AG10803 (cell line): ENCODE measurements at regions not wholly inside any gene's neighbourhood (a gene's known extent, or its start where the extent isn't known, plus 50 kb on each side); places are given as distances from the start of the nearest gene placed in this dataset.

ENCODE experiments used
- DNase-seq: peaks from one replicate; pipeline ENCODE4 v3.0.0; 2010; ENCODE audit warnings: low read depth
- H3K4me3 ChIP-seq: 2 replicates; pipeline ENCODE4 v1.5.1; 2011; ENCODE audit warnings: mild to moderate bottlenecking, low read length, control low read depth
- TF ChIP-seq, protein P1 (sequence below): conservative IDR thresholded peaks from 2 replicates; pipeline ENCODE4 v1.5.1; 2011; ENCODE audit warnings: mild to moderate bottlenecking, low read length, control low read depth, inconsistent platforms

DNA sequence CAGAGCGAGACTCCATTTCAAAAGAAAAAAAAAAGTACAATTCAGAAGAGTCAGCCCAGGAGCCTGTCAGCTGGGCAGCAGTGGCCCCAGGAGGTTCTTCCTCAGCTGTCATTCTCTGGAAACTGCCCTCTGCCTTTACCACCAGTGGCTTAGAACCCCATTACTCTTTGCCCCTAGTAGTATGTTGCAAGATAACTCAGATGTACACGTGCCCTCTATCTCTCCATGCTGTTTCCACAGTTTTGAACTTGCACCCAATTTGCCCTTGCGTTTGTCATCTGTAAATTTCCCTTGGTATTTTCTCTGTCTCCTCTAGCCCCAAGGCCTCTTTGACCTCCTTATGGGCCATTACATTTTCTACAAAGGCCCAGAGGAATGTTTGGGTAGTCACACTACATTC lies 56.7 kb upstream of the PRKAR2B start:
- no peak overlapping the region for H3K4me3 ChIP-seq
- TF ChIP-seq, protein P1, sequence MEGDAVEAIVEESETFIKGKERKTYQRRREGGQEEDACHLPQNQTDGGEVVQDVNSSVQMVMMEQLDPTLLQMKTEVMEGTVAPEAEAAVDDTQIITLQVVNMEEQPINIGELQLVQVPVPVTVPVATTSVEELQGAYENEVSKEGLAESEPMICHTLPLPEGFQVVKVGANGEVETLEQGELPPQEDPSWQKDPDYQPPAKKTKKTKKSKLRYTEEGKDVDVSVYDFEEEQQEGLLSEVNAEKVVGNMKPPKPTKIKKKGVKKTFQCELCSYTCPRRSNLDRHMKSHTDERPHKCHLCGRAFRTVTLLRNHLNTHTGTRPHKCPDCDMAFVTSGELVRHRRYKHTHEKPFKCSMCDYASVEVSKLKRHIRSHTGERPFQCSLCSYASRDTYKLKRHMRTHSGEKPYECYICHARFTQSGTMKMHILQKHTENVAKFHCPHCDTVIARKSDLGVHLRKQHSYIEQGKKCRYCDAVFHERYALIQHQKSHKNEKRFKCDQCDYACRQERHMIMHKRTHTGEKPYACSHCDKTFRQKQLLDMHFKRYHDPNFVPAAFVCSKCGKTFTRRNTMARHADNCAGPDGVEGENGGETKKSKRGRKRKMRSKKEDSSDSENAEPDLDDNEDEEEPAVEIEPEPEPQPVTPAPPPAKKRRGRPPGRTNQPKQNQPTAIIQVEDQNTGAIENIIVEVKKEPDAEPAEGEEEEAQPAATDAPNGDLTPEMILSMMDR: no peak
- no peak for DNase-seq

DNA sequence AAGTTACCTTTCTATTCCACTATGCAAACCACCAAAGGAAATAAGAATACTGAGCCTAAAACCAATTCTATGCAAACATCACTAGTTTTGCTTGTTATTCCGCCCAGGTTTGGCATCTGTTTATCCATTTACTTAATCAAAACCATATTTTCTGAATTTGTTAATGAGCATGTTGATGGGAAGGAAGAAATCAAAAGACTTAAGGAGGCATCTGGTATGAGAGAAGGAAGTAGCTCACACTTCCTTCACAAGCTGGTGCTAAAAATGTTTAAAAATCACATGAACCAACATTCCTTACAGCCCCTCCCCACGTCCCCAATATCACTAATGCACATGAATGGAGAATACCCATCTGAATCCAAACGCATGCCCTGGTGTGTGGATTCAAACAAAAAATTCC lies 52.0 kb upstream of the PRKAR2B start:
- TF ChIP-seq, protein P1: no peak
- DNase-seq: no peak
- no peak overlapping the region for H3K4me3 ChIP-seq
